GM19023 (cell line): ENCODE measurements at regions not wholly inside any gene's neighbourhood (a gene's known extent, or its start where the extent isn't known, plus 50 kb on each side); places are given as distances from the start of the nearest gene placed in this dataset.
"Not testable (repeated sequence)": the region's sequence is repeated elsewhere in the genome, so short reads cannot be mapped to it uniquely, and the experiment has no call there.

Experiments
- ATAC-seq: cut with Tn5 transposase; IDR thresholded peaks from one replicate; pipeline ENCODE4 v1.9.1; 2021; ENCODE audit warnings: mild to moderate bottlenecking, moderate library complexity; ENCODE audit not compliant: unreplicated experiment

DNA sequence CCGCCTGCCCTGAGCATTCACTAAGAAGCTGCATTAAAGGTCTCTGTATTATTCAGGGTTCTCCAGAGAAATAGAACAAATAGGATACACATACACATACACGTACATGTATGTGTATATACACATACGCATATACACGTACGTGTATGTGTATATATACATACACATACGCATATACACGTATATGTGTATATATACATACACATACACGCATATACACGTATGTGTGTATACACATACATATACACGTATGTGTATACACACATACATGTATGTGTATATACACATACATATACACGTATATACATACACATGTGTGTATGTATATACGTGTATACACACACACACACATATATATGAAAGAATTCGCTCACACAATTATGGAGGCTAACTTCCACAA is 108.9 kb upstream of the BARHL2 start:
- no peak for ATAC-seq

DNA sequence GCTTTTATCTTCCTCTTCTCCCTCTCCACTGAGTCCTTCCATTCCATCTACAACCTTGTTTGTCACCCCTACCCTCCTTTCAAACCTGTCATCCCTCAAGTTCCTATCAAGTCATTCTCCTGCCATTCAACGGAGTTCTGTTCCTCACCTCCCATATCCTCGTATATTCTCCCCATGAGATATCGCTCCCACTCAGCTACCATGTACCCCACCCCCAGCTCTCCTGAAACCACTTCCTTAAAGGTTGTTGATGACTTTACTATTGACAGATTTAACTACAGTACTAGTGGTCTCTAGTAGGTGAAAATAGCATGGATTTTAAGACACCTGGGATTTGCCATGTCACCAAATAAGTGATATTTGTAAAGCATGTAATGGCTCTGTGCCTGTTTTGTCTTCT is 107.4 kb upstream of the BARHL2 start:
- ATAC-seq, result no peak

GRCh38 chr1:90823686-90824085 is 106.6 kb upstream of the BARHL2 start:
- no peak for ATAC-seq

GRCh38 chr1:90821788-90822359 is 104.8 kb upstream of the BARHL2 start:
- ATAC-seq, result no peak

GRCh38 chr1:90821152-90821787 is 104.2 kb upstream of the BARHL2 start:
- ATAC-seq, result no peak

GRCh38 chr1:90820745-90821144 is 103.6 kb upstream of the BARHL2 start:
- ATAC-seq, result no peak

DNA sequence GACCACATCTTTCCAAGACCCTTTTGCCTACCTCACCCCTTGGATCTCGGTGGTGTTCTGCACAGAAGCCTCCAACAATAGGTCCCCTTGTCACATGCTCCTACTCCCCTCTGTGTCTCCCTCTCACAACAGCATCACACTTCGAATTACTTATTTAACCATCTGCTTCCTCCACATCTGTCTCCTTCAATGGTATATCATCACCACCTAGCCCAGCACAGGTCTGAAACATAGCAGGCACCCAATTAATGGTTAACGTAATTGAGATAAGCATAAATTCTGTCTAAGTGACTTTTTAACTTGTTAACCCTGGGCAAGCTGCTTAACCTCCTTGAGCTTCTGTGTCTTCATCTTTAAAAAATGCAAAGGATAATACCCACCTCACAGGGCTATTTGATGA is 100.3 kb upstream of the BARHL2 start:
- no peak for ATAC-seq

DNA sequence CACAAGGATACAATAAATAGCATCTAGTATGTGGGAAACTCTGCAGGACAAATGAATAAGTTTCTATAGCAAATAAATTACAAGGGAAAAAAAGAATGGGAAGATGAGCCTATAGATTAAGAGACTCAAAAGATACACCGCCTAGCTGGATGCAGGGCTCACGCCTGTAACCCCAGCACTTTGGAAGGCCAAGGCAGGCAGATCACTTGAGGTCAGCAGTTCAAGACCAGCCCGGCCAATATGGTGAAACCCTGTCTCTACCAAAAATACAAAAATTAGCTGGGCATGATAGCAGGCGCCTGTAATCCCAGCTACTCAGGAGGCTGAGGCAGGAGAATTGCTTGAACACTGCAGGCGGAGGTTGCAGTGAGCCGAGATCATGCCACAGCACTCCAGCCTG is 95.1 kb upstream of the BARHL2 start:
- not testable (repeated sequence) for ATAC-seq

GRCh38 chr1:90811444-90811950 is 94.4 kb upstream of the BARHL2 start:
- not testable (repeated sequence) for ATAC-seq

GRCh38 chr1:90810681-90811080 is 93.6 kb upstream of the BARHL2 start:
- no peak for ATAC-seq

- no peak for ATAC-seq
These were observed 92.9 kb upstream of the BARHL2 start for GRCh38 chr1:90809996-90810395.

DNA sequence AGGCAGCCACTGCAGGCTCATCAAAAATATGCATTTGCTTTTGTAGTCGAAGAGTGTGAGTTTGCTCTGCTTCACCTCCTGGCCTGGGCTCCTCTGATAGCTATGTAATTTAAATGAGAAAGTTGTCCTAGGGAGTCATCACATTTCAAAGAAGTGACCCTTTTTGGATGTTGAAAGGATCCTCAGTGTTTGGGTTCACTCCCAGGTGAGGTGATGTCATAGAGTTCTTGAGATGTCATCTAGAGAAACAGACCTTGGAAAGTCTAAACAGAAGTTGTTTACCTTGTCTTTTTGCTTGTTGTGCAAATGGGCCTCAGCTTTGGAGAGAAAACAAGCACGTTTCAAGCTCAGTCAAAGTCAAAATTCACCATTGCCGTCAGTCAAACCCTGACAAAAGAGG is 92.0 kb upstream of the BARHL2 start:
- no peak for ATAC-seq

GRCh38 chr1:90807329-90807728 is 90.2 kb upstream of the BARHL2 start:
- no peak for ATAC-seq

GRCh38 chr1:90802622-90803021 is 85.5 kb upstream of the BARHL2 start:
- no peak for ATAC-seq

- no peak for ATAC-seq
These were observed 83.1 kb upstream of the BARHL2 start for GRCh38 chr1:90800012-90800717.

GRCh38 chr1:90799326-90799725 is 82.2 kb upstream of the BARHL2 start:
- ATAC-seq, result no peak

- no peak for ATAC-seq
These were observed 81.8 kb upstream of the BARHL2 start for GRCh38 chr1:90798883-90799282.

DNA sequence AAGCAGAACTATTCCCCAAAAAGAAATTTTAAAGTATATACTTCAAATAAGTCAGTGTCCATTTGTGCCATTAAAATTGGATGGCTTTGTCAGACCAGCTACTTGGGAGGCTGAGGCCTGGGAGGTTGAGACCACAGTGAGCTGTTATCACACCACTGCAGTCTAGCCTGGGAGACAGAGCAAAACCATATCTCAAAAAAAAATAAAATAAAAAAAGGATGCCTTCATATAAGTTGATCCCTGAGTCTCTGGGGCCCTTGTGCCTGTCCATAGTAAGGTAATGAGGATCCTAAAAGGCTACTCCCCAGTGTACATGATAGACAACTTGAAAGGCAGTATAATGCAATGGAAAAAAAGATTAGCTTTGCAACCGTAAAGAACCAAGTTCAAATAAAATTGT is 81.2 kb upstream of the BARHL2 start:
- ATAC-seq, result no peak

- ATAC-seq, result no peak
These were observed 78.3 kb upstream of the BARHL2 start for GRCh38 chr1:90795431-90795830.

GRCh38 chr1:90786709-90787108 is 69.6 kb upstream of the BARHL2 start:
- ATAC-seq, result no peak

- no peak for ATAC-seq
These were observed 67.2 kb upstream of the BARHL2 start for GRCh38 chr1:90784186-90784847.

DNA sequence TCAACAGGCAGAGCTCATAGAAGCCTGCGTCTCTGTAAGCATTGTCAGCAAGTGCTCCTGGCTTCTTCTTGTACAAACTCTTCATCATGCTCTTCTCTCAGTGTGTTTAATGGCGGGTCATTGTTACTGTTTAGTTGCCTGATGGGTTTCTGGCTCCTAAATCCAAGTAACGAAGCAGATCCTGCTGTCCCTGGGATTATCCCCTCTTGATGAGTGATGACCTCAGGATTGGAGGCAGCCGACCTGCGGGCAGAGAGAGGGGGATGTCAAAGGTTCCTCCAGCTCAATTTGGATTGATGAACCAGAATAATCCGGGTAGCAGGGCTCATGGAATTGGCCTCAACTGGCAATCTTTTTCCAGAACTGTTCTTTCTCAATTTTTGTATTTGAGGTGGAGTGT is 66.1 kb upstream of the BARHL2 start:
- ATAC-seq, result no peak
